Umbilical cord (tissue), 1 donor: ENCODE measurements at regions not wholly inside any gene's neighbourhood (a gene's known extent, or its start where the extent isn't known, plus 50 kb on each side); places are given as distances from the start of the nearest gene placed in this dataset.
"Not testable (repeated sequence)": the region's sequence is repeated elsewhere in the genome, so short reads cannot be mapped to it uniquely, and the experiment has no call there.

Experiments used
- DNase-seq: peaks from one replicate; pipeline ENCODE4 v3.0.0-alpha.2; 2015; ENCODE audit warnings: low spot score

DNA sequence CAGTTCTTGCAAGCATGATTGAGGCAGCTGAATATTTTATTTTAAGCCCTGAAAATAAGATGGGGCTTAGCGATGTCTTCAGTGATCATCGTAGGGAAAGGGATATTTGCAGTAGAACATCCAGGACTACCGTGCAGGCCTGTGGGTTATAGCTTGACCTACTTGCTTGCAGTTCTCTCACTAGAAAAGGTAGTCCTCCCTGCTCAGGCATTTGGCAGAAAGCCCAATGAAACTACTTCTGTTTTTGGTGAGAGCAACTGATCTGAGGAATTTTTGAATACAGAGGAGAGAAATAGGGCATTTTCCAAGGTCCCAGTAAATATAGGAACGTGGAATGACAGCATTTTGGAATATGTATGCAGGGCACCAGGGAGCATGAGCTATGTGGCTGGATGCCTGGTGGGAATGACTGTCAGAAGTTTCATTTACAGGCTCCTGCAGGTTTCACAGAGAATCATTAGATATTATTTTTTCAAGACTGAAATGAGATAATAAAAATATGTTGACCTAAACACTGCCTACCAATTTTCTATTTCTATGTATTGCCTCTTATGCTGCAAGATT lies 417.9 kb upstream of the ACTBL2 start:
- peak; percentile 70 for DNase-seq

DNA sequence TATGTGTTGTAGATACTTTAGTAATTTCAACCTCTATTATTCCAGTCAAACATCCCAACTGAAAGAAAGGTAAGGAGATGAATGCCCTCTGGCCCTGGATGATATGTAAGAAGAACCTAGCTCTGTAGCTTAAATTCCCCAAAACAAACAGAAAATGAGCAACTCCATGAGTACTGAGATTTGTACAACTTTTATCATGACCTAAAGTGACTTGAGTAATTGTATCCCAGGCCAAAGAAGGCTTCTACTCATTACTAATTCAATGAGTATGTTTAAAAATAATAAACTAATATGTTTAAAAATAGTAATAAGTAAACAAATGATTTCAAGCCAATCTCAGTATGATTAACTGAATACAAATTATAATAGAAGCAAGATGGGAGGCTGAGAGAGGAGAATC lies 414.0 kb upstream of the ACTBL2 start:
- no peak for DNase-seq

DNA sequence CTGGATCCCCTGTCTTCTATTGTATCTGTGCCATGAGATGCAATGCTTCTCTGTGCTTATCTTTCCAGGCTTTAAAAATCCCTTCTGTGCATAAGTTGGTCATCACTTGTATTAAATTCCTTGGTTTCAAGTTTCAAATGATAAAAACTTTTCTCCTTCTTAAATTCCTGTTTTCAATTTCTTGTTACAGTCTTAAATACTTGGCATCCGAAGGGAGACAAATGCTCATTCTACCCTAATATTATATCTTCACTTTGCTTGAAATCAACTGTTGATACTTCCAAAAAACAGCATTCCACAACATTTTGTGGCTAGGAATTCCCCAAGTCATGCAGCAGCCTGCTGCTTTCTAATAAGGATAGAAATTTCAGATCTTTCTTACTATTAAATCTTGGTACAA lies 413.2 kb upstream of the ACTBL2 start:
- no peak for DNase-seq

DNA sequence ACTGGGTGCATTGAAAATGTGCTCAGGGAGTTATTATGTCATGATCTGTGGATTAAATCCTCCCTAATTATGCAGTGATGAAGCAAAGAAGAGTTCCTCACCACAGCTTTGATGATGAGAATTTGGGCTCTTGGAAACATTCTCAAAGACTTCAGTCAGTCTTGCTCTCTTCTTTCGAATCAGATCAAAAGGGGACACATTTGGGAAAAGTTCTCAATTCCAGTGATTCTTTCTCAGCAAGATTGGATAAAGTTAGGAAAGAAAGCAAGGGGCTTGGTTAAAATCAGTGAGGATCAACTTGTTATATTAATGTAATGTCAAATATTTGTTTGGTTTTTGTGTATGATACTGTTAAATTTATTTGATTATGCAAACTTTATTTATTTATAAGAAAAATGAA lies 411.3 kb upstream of the ACTBL2 start:
- DNase-seq: no peak

DNA sequence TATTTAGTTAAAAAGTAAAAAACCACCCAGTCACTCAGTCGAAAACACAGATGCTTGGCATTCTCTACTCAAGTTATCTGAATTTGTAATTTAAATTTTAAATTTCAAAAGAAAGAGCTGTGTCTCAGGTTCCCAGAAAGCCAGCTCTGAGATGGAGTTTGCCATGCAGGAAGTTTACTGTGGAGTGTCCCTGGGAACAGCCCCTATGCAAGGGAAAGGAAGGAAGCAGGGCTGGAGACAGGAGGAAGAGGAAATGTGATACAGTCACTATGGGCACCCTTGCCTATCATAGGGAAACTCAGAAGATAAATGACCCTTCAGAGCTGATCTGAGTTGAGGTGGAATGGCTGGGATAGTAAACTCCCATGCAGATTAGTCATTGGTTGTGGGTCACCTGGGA lies 408.8 kb upstream of the ACTBL2 start:
- no peak for DNase-seq

DNA sequence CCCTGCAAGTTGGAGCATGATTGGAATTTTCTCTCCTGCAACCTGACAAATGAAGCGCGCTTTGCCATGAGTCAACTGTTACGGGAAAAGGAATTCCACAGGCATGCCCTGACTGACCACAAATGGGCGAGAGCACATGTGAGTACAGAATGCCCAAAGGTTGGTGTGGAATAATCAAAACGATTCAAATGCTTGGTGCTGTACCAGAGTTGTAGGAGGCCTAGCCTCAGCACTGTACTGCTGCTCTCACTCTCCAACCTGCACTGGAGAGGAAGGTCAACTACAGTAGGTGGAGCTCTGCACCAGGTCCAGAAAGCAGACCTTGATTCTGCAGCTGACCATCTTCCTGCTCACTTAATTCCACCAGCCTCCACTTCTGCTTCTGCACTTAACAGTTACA lies 406.9 kb upstream of the ACTBL2 start:
- peak; percentile 31 for DNase-seq

DNA sequence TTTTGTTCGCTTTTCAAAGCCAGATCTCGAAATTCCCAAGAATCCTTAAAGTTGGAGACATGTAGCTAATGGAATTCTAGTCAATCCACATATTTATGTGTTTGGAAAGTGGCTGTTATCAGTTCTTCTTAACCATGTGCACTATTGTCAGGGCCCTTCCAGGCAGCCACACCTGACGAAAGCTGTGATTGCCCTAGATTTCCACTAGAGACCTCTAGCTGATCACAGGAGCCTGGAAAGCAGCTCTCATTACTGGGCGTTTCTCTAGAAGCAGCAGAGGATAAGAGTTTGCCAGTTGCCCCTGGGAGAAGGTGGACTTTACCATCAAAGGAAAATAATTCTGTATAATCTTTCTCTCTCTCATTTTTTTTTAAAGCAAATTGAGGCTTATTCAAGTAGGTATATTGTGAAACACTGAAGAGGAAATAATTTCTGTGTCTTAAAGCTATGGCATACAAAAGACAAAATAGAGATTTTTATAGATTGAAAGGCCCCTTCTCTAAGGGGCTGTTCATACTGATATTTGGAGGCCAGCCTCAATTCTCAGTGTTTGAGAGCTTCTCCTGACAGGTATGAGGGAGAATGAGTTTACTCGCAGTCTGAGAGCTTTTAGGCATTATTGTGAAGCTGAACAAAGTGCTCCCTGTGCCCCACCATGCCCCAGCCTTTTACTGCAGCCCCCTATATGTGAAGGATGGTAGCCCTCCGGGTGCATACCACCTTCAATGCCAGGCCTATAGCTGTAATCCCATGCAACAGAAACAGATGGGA lies 405.4 kb upstream of the ACTBL2 start:
- peak; percentile 84 for DNase-seq

DNA sequence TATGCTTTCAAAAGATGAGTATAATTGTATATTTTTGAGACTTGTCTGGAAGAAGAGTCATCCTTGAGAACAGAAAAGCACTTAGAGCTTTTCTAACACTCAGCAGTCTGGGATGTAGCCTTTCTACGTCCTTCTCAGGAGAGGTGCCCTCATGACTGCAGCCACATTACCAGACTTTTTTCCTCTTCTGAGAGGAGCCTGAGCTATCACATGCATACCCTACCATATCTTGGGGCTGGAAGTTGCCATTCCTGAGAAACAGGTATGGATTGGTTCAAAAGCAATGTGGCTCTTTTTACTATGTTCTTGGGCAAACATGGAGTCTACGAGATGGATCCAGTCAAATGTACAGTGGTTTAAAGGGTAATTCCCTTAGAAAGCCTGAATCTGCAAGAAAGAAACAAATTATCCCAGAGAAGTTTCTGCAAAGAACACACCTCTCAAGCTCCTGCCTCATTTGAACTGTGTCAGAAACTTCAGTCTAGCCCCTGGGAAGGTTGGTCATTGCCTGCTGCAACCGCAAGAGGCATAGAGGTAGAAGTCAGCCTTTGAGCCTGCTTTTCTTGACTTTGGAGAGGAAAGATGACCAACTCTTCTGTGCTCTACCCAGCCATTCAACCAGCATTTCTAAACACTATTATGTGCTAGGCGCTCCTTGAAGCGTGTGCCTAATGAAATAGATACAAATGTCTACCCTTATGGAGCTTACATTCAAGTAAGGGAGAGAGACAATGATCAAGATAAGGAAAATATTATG lies 401.9 kb upstream of the ACTBL2 start:
- no peak for DNase-seq

DNA sequence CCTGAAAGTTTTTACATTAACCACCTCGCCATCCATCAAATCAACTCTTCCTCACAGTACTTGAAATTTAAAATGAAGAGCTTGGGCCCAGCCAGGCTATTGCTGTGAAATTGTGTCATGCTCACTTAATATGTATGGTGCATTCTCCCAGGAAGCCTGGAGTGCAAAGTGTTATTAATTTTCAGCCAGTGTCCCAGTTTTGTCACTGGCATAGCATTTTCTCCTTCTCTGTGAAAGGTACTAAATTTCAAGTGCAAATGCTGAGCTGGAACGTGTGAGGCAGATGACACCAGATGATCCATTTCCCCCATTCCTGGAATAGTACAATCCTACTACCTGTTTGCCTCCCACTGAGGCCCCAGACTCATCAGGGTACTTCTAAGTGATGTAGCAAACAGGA lies 397.6 kb upstream of the ACTBL2 start:
- no peak for DNase-seq

DNA sequence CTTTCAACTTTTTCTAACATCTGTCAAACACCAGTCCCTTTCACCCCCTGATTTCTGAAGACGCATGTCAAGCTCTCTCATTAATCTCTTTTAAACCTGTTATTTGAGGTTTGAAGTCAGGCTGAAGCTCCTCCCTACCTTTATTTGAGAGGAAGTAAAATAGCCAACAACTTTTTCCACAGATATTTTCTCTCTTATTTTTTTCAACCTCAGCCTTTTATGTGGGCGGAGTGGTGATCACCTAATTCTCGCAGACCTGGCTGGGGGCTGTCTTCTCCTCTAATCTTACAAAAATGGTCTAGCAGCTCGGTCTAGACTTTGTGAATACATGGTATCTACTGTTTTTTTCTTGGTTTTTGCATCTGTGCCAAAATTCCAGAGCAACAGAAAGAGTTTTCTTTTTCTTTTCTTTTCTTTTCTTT lies 395.7 kb upstream of the ACTBL2 start:
- DNase-seq: no peak

DNA sequence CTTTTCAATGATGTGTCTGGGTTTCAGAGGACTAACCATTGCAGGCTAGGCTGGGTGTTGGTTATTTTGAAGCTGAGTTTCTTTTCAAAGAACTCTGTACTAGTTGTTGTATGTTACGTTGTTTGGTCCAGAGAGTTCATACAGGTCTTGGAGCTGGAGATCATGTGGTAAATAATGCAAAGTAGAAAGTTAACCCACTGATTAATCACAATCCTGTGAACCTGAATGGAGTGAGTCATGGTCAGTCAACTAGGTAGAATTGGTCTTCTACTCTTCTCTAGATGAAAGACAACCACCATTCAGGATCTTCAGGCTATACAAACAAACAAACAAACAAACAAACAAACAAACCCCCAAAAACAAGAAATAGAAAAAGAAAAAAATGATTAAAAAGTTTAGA lies 388.9 kb upstream of the ACTBL2 start:
- DNase-seq: no peak

DNA sequence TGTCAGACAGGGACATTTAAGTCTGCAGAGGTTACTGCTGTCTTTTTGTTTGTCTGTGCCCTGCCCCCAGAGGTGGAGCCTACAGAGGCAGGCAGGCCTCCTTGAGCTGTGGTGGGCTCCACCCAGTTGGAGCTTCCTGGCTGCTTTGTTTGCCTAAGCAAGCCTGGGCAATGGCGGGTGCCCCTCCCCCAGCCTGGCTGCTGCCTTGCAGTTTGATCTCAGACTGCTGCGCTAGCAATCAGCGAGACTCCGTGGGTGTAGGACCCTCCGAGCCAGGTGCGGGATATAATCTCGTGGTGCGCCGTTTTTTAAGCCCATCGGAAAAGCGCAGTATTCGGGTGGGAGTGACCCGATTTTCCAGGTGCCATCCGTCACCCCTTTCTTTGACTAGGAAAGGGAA lies 387.7 kb upstream of the ACTBL2 start:
- DNase-seq: not testable (repeated sequence)

DNA sequence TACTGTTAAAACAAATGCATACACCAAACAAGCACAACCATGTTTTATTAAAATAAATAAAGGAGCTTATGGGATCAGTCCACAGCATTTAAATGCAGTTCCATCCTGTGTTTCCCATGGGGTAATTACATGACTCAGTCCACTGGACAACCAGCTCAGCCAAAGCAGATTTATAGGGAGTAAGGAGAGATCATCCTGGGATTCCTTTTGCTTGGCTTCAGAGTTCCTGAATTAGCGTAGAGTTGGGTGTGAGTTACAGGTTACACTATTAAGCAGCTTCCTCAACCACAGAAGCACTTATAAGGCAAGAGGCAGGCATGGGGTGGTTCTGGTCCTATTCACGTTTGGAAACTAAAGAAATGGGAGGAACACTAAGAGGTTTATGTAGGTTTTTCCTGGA lies 381.1 kb upstream of the ACTBL2 start:
- DNase-seq: no peak

DNA sequence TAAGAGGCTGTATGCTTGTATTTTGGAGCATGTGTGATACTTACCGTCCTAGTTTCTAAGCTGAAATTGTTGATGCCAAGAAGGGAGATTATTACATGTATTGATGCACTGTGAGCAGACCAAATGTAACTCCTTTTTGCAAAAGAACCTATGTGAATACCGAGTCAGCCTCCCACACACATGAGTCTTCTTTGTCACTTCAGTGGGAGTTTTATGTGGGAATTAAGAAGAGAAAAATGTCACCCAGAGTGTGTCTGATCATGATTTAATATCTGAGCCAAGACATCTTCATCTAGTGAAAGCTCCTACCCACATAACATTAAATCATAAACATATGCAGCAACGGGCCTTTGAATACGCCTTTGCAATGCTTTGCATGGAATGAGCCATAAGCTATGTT lies 380.3 kb upstream of the ACTBL2 start:
- no peak for DNase-seq

DNA sequence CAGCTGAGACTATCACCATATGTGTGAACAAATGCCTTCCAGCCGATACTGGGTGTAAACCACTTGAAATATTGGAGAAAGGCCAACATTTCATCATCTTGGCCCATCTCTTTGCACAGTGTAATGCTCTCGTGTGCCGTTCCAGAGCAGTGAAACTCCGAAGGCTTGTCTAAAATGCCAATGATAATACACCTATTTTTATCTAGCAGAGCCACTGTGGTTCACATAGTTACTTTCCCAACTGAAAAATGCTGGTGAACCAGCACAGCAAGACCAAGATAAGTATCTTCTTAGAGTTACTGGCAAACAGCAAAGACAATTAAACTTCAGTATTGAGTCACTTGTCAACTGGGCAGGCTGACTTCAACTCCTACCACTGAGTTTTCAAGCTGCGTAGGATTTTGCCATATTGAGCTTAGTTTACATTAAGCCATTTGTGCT lies 379.9 kb upstream of the ACTBL2 start:
- peak; percentile 79 for DNase-seq

DNA sequence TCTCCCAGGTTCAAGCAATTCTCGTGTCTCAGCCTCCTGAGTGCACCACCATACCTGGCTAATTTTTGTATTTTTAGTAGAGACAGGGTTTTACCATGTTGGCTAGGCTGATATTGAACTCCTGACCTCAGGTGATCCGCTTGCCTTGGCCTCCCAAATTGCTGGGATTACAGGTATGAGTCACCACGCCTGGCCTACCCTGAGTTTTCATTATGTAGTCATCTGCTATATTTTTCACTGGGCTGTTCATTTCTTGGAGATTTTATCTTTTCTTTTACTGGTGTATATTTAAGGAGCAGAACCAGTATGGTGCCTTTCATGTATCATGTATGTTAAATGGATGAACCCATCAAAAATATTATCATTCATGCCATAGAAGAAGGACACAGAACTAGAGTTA lies 377.0 kb upstream of the ACTBL2 start:
- DNase-seq: no peak

DNA sequence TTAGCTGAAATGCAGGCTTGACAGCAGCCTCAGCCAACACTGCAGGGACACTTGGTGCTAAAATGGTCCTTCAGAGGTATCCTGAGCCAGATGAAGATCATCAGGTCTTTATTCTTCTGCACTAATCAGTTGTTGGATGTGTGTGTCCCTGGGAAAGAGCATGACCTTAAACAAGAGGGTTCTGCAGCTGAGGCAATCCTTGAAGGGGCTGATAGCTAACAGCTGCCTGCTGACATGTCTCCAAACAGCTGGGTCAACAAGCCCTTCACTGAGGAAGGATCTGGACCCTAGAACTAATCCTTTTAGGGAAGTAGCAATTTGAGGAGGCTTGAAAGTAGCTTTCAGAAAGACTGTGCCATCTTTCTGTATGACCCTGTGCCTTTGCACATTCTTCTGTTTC lies 376.3 kb upstream of the ACTBL2 start:
- DNase-seq: no peak

DNA sequence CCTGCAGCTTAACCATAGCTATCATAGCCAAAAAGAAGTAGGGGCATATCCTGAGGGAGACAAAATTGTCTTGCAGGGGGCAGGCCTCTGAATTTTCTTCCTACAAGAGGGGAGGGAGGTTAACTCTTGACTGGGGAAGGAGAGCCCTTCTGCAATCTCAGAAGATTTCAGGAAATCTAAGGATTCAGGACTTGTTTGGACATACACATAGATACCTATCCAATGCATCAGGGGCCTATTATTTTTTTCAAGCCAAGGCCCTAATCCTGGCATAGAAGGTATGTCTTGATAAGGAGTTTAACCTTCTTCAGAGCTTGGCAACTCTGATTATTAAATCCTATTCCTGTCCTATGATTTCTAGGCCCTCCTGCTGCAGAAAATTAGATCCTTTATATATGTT lies 375.1 kb upstream of the ACTBL2 start:
- no peak for DNase-seq

DNA sequence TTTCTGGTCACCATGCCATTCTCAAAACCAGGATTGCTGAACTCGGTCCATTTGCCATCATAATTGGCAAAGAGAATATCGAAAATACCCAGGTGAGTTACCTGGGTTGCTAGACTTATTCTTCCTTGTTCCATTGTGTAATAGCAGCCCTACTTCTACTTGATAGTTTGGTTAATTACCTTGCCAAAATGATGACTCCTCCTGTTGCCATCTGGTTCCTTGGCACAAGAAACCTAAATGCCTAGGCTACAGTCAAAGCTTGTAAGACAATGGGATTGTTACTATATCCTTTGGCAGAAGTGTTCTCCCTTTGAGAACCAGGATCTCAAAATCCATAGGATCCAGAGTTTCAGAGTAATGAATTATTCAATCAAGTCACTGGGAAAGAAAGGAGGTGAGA lies 373.2 kb upstream of the ACTBL2 start:
- no peak for DNase-seq

DNA sequence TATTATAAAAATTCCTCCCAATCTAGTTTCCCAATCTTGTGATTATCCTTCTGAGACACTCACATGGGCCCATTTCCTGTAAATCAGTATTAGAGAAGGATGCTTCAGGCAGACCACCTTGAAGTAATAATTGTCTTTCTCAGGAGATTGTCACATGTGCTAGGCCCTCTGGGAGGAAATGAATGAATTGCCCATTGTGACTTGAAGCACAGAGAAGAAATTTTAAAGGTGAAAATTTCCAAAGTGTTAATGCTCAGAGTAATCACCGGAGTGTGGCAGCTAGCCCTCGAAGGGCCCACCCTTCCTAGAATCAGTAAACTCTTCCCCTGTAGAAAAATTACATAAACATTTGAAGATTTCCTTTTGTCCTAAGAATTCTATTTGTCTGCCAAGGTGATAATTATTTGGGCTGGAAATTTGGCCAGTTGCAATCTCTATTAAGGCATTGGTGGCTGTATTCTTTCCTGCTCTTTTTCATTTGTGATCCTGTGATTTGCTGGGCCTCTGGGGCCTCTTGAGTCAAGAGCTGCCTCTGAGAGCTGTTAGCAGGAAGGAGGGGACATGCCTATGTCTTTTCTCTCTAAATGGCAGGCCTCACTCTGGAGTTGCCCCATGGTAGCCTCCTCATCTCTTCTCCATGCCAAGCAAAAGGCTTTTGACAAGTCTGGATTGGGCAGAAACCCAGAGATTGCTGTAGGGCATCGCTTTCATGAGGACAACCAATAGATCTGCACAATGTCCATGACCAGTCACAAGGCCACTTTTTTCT lies 371.5 kb upstream of the ACTBL2 start:
- DNase-seq: no peak

DNA sequence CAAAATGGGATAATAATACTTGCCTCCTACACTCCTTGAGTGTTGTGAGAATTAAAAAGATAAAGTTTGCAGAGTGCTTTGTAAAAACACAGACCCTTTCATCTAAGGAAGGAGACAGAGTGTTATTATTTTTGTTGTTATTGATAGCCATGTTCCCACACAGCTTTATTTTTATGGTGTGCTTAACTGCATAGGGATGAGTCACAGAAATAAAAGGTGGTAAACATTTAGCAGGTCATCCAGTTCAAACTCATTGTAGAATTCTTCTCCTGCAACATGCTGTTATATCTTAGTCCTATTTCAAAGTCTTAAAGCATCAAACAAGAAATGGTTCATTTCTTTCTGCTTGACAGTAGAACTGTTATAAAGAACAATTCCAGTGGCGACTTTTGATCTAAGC lies 367.5 kb upstream of the ACTBL2 start:
- DNase-seq: no peak

DNA sequence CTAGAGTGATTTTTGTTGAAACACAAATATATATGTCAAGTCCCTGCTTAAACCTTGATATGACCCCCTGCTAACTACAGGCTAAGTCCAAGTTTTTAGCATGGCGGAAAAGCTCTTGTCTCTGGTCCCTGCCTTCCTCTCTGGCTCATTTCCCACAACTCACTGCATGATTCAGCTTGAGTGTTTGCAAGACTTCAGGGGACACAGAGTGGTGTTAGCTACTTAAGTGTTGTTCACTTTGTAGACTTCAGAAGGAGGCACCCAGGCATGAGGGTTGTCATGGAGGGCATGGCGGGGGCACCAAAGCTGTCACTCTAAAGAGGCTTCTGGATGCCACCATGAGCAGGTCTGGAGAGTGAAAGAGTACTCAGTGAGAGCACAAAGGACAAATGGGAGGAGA lies 362.4 kb upstream of the ACTBL2 start:
- DNase-seq: no peak
